Stomach (tissue), 4 donors: ENCODE measurements at regions not wholly inside any gene's neighbourhood (a gene's known extent, or its start where the extent isn't known, plus 50 kb on each side); places are given as distances from the start of the nearest gene placed in this dataset.
"Not testable (repeated sequence)": the region's sequence is repeated elsewhere in the genome, so short reads cannot be mapped to it uniquely, and the experiment has no call there.

Experiments used
- CTCF ChIP-seq, 7 experiments: fragments of 450-650 bp in 4 of 7; fragments of 200-600 bp in 3 of 7; sonication (generic) in 3 of 7; IDR thresholded peaks; one replicate each; pipeline ENCODE4 v1.5.1; 2016 to 2019; ENCODE audit warnings: antibody characterized with exemption in 7 of 7, control low read depth in 2 of 7, mild to moderate bottlenecking in 1 of 7
- POLR2AphosphoS5 ChIP-seq, 3 donors: sonication (generic); formaldehyde crosslinking; IDR thresholded peaks; one replicate each; pipeline ENCODE4 v1.6.1; 2016; ENCODE audit warnings: antibody characterized with exemption in 3 of 3

- not testable (repeated sequence) for TF ChIP-seq CTCF, POLR2AphosphoS5 (IDR thresholded peaks at IDR 0.05)
These were observed 57.3 kb upstream of the USP15 start for GRCh38 chr12:62202861-62203260.
